HEK293 (cell line): ENCODE measurements at regions not wholly inside any gene's neighbourhood (a gene's known extent, or its start where the extent isn't known, plus 50 kb on each side); places are given as distances from the start of the nearest gene placed in this dataset.

Experiments
- SP2 ChIP-seq: fragments of 450-650 bp; formaldehyde crosslinking; IDR thresholded peaks from 2 replicates; pipeline ENCODE4 v1.5.1; 2016; ENCODE audit warnings: missing biosample characterization, missing genetic modification characterization
- TCF7L2 ChIP-seq: IDR thresholded peaks from 2 replicates; pipeline ENCODE4 v1.6.1; 2011; ENCODE audit warnings: low read depth, mild to moderate bottlenecking, inconsistent platforms, low read length, moderate library complexity, borderline replicate concordance
- YY1 ChIP-seq: fragments of 450-650 bp; formaldehyde crosslinking; IDR thresholded peaks from 2 replicates; pipeline ENCODE4 v1.5.1; 2018; ENCODE audit warnings: missing biosample characterization, missing genetic modification characterization
- ZBTB21 ChIP-seq: fragments of 450-650 bp; formaldehyde crosslinking; IDR thresholded peaks from 2 replicates; pipeline ENCODE4 v1.5.1; 2017; ENCODE audit warnings: missing biosample characterization, missing genetic modification characterization
- ZNF138 ChIP-seq: fragments of 450-650 bp; formaldehyde crosslinking; IDR thresholded peaks from 2 replicates; pipeline ENCODE4 v1.5.1; 2016; ENCODE audit warnings: missing biosample characterization, missing genetic modification characterization, borderline replicate concordance
- ZNF19 ChIP-seq: fragments of 450-650 bp; formaldehyde crosslinking; IDR thresholded peaks from 2 replicates; pipeline ENCODE4; 2016; ENCODE audit warnings: missing biosample characterization, missing genetic modification characterization, low read depth
- ZNF24 ChIP-seq: fragments of 450-650 bp; formaldehyde crosslinking; IDR thresholded peaks from 2 replicates; pipeline ENCODE4 v1.5.1; 2016; ENCODE audit warnings: missing biosample characterization, missing genetic modification characterization
- TF ChIP-seq, protein P1 (sequence below): fragments of 450-650 bp; formaldehyde crosslinking; IDR thresholded peaks from 2 replicates; pipeline ENCODE4 v1.5.1; 2016; ENCODE audit warnings: missing biosample characterization, missing genetic modification characterization
- TF ChIP-seq, protein P2 (sequence below): fragments of 450-650 bp; formaldehyde crosslinking; IDR thresholded peaks from 2 replicates; pipeline ENCODE4 v1.5.1; 2016; ENCODE audit warnings: missing biosample characterization, missing genetic modification characterization
- TF ChIP-seq, protein P3 (sequence below): sonication (generic); formaldehyde crosslinking; IDR thresholded peaks from 2 replicates; pipeline ENCODE4 v1.8.1; 2022; ENCODE audit warnings: mild to moderate bottlenecking, moderate library complexity, missing genetic modification reagents

DNA sequence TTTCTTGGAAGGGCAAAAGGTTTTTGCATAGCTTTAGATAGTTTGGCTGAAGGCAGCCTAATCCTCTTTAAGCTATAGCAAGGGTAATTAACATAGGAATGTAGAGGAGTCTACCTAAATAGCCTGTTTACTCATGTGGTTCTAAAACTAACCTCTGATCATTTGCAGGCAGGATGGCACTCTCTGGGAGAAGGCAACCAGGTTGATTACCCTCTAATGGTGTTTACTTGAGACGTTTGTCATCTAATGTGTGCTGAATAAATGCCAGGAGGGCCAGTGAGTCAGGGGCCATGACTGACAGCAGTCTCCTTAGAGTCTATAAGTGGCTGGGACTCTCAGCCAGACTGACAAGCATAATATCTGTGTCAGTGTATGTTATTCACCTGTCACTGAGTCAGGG is 286.4 kb downstream of the PCNX1 start:
- TF ChIP-seq, protein P1, sequence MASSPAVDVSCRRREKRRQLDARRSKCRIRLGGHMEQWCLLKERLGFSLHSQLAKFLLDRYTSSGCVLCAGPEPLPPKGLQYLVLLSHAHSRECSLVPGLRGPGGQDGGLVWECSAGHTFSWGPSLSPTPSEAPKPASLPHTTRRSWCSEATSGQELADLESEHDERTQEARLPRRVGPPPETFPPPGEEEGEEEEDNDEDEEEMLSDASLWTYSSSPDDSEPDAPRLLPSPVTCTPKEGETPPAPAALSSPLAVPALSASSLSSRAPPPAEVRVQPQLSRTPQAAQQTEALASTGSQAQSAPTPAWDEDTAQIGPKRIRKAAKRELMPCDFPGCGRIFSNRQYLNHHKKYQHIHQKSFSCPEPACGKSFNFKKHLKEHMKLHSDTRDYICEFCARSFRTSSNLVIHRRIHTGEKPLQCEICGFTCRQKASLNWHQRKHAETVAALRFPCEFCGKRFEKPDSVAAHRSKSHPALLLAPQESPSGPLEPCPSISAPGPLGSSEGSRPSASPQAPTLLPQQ: no peak
- TF ChIP-seq ZNF24 (tag by site-specific recombination) (no peak), SP2 (no peak), ZBTB21 (tag by site-specific recombination) (no peak), ZNF19 (no peak), TCF7L2 (no peak), ZNF138 (tag by site-specific recombination) (no peak), YY1 (no peak)
- TF ChIP-seq, protein P2, sequence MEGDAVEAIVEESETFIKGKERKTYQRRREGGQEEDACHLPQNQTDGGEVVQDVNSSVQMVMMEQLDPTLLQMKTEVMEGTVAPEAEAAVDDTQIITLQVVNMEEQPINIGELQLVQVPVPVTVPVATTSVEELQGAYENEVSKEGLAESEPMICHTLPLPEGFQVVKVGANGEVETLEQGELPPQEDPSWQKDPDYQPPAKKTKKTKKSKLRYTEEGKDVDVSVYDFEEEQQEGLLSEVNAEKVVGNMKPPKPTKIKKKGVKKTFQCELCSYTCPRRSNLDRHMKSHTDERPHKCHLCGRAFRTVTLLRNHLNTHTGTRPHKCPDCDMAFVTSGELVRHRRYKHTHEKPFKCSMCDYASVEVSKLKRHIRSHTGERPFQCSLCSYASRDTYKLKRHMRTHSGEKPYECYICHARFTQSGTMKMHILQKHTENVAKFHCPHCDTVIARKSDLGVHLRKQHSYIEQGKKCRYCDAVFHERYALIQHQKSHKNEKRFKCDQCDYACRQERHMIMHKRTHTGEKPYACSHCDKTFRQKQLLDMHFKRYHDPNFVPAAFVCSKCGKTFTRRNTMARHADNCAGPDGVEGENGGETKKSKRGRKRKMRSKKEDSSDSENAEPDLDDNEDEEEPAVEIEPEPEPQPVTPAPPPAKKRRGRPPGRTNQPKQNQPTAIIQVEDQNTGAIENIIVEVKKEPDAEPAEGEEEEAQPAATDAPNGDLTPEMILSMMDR (tag by site-specific recombination): no peak
- TF ChIP-seq, protein P3, sequence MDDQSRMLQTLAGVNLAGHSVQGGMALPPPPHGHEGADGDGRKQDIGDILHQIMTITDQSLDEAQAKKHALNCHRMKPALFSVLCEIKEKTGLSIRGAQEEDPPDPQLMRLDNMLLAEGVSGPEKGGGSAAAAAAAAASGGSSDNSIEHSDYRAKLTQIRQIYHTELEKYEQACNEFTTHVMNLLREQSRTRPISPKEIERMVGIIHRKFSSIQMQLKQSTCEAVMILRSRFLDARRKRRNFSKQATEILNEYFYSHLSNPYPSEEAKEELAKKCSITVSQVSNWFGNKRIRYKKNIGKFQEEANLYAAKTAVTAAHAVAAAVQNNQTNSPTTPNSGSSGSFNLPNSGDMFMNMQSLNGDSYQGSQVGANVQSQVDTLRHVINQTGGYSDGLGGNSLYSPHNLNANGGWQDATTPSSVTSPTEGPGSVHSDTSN (CRISPR knock-in tag): no peak
